ENCODE measurements at regions not wholly inside any gene's neighbourhood (a gene's known extent, or its start where the extent isn't known, plus 50 kb on each side); places are given as distances from the start of the nearest gene placed in this dataset.

DNA sequence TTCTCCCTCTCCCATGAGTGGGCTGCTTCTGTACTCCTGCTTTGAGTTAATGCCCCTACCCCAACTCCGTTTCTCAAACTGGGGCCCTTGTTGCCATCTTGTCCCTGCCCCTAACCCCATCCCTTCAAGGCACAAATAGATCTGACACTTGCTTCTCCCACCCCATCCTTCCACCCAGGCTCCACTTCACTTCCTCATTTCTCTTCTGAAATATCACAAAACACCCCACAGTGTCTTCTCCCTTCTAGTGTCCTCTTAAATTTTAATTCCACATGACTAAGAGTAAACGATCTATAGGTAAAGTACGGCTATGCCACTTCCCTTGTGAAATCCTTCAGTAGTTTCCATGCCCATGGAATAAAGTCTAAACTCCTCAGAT, 571.6 kb upstream of the NOX3 start:
- no peaks in the 10 kb centered on the region for H3K4me1 Mint-ChIP-seq (ENCODE audit: unreplicated experiment)
- DNase-seq (ENCODE audit: low spot score) = no peak
- H3K27me3 Mint-ChIP-seq (ENCODE audit: unreplicated experiment) = no peaks in the 10 kb centered on the region
- H3K27ac Mint-ChIP-seq (ENCODE audit: unreplicated experiment) = no peak overlapping the region
- H3K36me3 Mint-ChIP-seq (ENCODE audit: low read depth, unreplicated experiment) = no peaks in the 10 kb centered on the region
- H3K9me3 Mint-ChIP-seq (ENCODE audit: unreplicated experiment) = no peaks in the 10 kb centered on the region
- TF ChIP-seq, protein P1, sequence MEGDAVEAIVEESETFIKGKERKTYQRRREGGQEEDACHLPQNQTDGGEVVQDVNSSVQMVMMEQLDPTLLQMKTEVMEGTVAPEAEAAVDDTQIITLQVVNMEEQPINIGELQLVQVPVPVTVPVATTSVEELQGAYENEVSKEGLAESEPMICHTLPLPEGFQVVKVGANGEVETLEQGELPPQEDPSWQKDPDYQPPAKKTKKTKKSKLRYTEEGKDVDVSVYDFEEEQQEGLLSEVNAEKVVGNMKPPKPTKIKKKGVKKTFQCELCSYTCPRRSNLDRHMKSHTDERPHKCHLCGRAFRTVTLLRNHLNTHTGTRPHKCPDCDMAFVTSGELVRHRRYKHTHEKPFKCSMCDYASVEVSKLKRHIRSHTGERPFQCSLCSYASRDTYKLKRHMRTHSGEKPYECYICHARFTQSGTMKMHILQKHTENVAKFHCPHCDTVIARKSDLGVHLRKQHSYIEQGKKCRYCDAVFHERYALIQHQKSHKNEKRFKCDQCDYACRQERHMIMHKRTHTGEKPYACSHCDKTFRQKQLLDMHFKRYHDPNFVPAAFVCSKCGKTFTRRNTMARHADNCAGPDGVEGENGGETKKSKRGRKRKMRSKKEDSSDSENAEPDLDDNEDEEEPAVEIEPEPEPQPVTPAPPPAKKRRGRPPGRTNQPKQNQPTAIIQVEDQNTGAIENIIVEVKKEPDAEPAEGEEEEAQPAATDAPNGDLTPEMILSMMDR (IDR thresholded peaks at IDR 0.05; ENCODE audit: unreplicated experiment) = no peak
- no peak overlapping the region for H3K4me3 Mint-ChIP-seq (ENCODE audit: unreplicated experiment)

DNA sequence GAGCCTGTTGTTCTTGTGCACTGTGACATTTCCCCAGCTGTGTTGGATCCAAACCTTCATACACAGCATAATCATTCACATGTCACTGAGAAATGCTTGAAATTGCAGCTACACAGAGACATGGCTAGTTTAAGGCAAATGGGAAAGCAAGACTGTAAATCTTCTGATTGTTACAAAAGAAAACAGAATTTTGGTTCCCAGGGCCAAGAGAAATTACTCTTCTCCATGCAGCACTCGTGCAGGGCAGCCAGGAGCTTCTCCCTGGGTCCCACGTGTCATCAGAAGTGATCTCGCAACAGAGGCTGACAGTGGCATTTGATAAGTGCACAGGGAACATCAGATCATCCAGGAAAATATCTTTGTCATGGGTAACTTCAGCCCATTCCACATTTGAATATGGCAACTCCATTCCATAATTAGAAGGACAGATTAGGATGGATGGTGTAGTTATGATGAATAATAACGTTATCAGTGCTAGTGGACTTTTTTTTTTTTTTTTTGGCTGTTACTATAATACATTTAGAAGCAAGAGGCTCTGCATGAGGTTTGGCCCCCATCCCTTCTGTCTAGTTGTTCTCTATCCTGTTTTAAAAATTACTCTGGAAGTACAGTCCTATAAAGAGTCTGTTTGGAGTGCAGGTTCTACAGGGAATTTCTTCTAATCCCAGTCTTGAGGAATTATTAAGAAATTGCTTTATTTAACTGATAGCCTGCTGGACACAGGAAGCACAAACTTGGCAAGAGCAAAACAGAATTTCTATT, 571.0 kb upstream of the NOX3 start:
- Mint-ChIP-seq H3K9me3 (ENCODE audit: unreplicated experiment) (no peaks in the 10 kb centered on the region), H3K27me3 (ENCODE audit: unreplicated experiment) (no peaks in the 10 kb centered on the region), H3K27ac (ENCODE audit: unreplicated experiment) (no peak overlapping the region), H3K4me1 (ENCODE audit: unreplicated experiment) (no peaks in the 10 kb centered on the region), H3K4me3 (ENCODE audit: unreplicated experiment) (no peak overlapping the region), H3K36me3 (ENCODE audit: low read depth, unreplicated experiment) (no peaks in the 10 kb centered on the region)
- TF ChIP-seq, protein P1 (IDR thresholded peaks at IDR 0.05; ENCODE audit: unreplicated experiment) = no peak
- no peak for DNase-seq (ENCODE audit: low spot score)

DNA sequence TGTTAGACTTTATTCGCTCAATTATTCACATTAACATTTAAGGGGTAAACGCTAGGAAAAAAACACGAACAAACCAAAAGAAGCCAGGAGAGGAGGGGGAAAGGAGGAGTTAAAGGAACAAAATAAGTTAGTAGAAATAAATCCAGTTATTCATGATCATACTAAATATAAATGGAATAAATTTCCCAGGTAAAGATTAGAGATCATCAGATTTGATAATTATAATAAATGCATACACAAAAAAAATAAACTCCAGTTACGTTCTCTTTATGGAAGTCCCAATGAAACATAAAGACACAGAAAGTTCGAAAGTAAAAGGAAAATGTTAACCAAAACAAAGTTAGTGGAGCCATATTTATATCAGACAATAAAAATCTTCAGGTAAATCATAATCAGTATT, 568.7 kb upstream of the NOX3 start:
- Mint-ChIP-seq H3K4me1 (ENCODE audit: unreplicated experiment) (peaks cover 3% of the 10 kb centered on the region), H3K9me3 (ENCODE audit: unreplicated experiment) (no peaks in the 10 kb centered on the region), H3K27me3 (ENCODE audit: unreplicated experiment) (no peaks in the 10 kb centered on the region), H3K27ac (ENCODE audit: unreplicated experiment) (no peak overlapping the region), H3K4me3 (ENCODE audit: unreplicated experiment) (no peak overlapping the region), H3K36me3 (ENCODE audit: low read depth, unreplicated experiment) (no peaks in the 10 kb centered on the region)
- TF ChIP-seq, protein P1 (IDR thresholded peaks at IDR 0.05; ENCODE audit: unreplicated experiment) = no peak
- no peak for DNase-seq (ENCODE audit: low spot score)

DNA sequence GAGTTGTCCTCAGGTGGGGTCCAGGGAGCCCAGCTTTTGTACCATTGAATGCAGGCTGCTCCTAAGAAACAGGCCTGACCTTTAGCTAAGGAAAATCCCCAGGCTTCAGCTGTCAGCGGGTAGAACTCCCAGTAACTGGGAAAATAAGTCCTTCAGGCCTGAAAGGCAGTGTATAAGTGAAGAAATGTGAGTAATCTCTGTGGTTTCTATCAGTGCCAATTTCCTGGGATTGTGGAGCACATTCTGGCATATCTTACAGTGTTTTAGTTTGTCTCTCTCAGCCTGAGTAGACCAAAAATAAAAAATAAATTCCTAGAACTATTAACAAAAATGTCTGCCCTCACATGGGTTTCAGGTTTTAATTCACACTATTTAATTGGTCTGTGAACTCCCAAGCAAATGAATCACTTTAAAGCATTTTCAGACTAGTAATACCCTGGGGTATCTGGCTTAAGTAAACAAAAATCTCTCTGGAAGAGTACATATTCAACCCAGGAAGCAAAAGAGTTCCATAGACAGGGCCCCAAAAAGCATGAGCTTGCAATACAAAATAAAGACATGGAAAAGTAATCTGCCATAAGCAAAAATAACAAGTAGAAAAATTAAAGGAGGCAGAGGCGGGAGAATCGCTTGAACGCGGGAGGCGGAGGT, 566.2 kb upstream of the NOX3 start:
- Mint-ChIP-seq H3K27ac (ENCODE audit: unreplicated experiment) (no peak overlapping the region), H3K36me3 (ENCODE audit: low read depth, unreplicated experiment) (no peaks in the 10 kb centered on the region), H3K9me3 (ENCODE audit: unreplicated experiment) (no peaks in the 10 kb centered on the region), H3K4me1 (ENCODE audit: unreplicated experiment) (peaks cover 3% of the 10 kb centered on the region), H3K4me3 (ENCODE audit: unreplicated experiment) (no peak overlapping the region), H3K27me3 (ENCODE audit: unreplicated experiment) (peaks cover 2% of the 10 kb centered on the region)
- TF ChIP-seq, protein P1 (IDR thresholded peaks at IDR 0.05; ENCODE audit: unreplicated experiment) = no peak
- DNase-seq (ENCODE audit: low spot score) = no peak

DNA sequence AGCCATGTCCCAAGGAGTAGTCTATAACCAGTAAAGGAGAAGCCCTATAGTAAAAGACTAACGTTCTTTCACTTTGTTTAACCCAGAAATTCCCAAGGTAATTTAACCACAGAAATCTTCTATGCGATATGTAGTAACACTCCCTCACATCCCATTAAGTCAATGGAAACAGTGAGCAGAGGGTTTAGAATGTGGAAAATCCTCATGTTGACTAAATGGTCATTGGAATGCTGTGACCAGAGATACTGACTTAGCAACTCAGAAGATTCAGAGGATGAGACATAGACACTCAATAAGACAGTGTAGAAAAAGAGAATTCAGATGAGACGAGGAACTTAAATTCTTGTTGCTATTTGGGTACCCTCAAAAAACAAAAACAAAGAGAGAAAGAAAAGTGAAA, 562.2 kb upstream of the NOX3 start:
- TF ChIP-seq, protein P1 (IDR thresholded peaks at IDR 0.05; ENCODE audit: unreplicated experiment) = no peak

More for the DNA sequence above, 562.2 kb upstream of the NOX3 start:
- no peaks in the 10 kb centered on the region for H3K9me3 Mint-ChIP-seq (ENCODE audit: unreplicated experiment)
- no peak for DNase-seq (ENCODE audit: low spot score)
- no peak overlapping the region for H3K27ac Mint-ChIP-seq (ENCODE audit: unreplicated experiment)
- no peaks in the 10 kb centered on the region for H3K36me3 Mint-ChIP-seq (ENCODE audit: low read depth, unreplicated experiment)
- H3K4me1 Mint-ChIP-seq (ENCODE audit: unreplicated experiment) = peaks cover 11% of the 10 kb centered on the region
- peaks cover 2% of the 10 kb centered on the region for H3K27me3 Mint-ChIP-seq (ENCODE audit: unreplicated experiment)
- H3K4me3 Mint-ChIP-seq (ENCODE audit: unreplicated experiment) = no peak overlapping the region

Data from endothelial cell (in vitro differentiated cells).